Adrenal gland (tissue), 5 donors: ENCODE measurements at regions not wholly inside any gene's neighbourhood (a gene's known extent, or its start where the extent isn't known, plus 50 kb on each side); places are given as distances from the start of the nearest gene placed in this dataset.

Experiments
- POLR2A ChIP-seq, 2 donors: fragments of 450-650 bp; IDR thresholded peaks; one replicate each; pipeline ENCODE4 v1.6.1; 2017; ENCODE audit warnings: antibody characterized with exemption in 2 of 2, mild to moderate bottlenecking in 2 of 2, moderate library complexity in 1 of 2
- TF ChIP-seq, protein P1 (sequence below), 6 experiments: fragments of 450-650 bp in 4 of 6; fragments of 200-600 bp in 2 of 6; sonication (generic) in 1 of 6; IDR thresholded peaks; 1 replicate in 5 of 6; 2 replicates in 1 of 6; pipeline versions ENCODE4 v1.5.1 to v1.8.0; 2016 to 2021; ENCODE audit warnings: antibody characterized with exemption in 6 of 6, mild to moderate bottlenecking in 2 of 6, moderate library complexity in 1 of 6
- donor health status: DM: no; HTN: no; CAD: no.

DNA sequence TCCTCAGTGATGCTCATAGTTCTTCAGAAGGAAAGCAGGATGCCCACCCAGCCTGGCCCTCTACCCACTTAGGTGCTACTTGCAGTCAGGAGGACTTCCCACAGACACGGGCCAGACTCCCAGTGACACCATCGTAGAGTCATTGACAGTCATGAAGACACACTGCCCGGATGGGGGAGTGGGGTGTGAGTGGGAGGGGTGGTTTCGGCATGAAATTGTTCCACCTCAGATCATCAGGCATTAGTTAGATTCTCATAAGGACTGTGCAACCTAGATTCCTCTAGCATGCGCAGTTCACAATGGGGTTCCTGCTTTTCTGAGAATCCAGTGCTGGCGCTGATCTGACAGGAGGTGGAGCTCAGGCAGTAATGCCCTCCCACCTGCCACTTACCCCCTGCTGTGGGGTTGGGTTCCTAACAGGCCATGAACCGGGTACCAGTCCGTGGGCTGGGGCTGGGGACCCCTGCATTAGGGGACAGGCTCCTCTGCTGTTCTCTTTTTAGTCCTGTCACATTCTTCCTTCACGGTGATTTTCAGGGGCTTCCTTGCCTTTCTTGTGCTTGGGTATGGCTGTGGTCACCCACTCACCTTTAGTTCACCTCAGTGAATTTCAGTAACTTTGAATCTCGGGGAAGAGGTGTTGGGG, 88.2 kb upstream of the ANKRD55 start:
- TF ChIP-seq, protein P1, sequence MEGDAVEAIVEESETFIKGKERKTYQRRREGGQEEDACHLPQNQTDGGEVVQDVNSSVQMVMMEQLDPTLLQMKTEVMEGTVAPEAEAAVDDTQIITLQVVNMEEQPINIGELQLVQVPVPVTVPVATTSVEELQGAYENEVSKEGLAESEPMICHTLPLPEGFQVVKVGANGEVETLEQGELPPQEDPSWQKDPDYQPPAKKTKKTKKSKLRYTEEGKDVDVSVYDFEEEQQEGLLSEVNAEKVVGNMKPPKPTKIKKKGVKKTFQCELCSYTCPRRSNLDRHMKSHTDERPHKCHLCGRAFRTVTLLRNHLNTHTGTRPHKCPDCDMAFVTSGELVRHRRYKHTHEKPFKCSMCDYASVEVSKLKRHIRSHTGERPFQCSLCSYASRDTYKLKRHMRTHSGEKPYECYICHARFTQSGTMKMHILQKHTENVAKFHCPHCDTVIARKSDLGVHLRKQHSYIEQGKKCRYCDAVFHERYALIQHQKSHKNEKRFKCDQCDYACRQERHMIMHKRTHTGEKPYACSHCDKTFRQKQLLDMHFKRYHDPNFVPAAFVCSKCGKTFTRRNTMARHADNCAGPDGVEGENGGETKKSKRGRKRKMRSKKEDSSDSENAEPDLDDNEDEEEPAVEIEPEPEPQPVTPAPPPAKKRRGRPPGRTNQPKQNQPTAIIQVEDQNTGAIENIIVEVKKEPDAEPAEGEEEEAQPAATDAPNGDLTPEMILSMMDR (IDR thresholded peaks at IDR 0.05) = no peak
- TF ChIP-seq POLR2A (IDR thresholded peaks at IDR 0.05) = no peak
